Stimulated activated CD8-positive, alpha-beta memory T cell treated with anti-CD3 and anti-CD28 coated beads, Interleukin-15, amount 100 ng/mL, for 24 hours (primary cell): ENCODE measurements at regions not wholly inside any gene's neighbourhood (a gene's known extent, or its start where the extent isn't known, plus 50 kb on each side); places are given as distances from the start of the nearest gene placed in this dataset.
"Not testable (repeated sequence)": the region's sequence is repeated elsewhere in the genome, so short reads cannot be mapped to it uniquely, and the experiment has no call there.

Source experiments
- DNase-seq: peaks from one replicate; pipeline ENCODE4 v3.0.0-alpha.2; 2020; ENCODE audit warnings: low read depth

DNA sequence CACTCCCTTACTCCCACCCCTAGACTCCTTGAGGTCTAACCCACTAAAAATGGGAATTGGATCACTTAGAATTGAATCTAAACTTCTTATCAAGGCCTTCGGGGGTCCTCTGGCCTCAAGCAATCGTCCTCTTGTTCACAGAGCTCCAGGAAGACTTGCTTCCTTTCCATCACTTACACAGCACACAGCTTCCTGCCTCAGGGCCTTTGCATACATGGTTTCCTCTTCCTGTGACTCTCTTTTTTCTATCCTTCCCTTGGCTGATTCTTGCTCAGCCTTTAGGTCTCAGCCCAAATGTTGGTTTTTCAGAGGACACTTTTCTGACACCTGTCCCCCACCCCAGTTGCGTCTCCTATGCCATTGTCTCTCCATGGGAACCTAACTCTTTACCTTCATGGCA lies 50.0 kb upstream of the ALDH1B1 start:
- no peak for DNase-seq

DNA sequence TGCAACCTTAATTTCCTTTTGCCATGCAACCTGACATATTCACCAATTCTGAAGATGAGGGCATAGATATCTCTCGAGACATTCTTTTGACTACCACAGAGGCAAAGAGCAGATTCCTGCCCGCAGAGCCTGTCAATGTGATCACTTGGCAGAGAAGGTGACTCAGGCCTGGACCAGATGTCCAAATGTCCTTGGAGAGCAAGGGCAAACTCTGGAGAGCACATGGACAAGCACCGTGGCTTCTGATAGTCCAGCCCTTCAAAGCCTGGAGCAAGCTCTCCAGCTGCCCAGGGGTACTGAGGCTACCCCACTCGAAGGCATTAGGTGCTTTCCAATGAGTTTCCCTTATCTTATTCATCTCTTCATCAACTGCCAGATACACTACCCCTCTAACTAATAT lies 50.4 kb upstream of the ALDH1B1 start:
- DNase-seq: no peak

DNA sequence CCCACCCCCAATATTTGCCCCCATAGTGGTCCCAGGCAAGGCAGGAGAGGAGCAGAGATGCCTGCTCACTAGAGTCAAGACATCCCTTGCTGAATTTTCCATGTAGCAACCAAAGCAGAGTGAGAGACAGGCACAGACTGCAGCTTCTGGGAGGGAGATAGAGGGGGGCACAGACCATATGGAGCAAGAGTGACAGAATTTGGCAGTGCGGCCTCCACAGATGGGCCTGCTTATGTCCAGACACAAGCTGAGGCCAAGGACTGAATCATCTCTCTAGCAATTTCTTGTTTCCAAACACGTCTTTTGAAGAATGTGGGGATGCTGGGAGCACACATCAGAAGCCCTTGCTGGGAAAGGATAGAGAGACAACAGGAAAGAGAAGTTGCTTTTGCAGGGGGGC lies 53.0 kb upstream of the ALDH1B1 start:
- no peak for DNase-seq

DNA sequence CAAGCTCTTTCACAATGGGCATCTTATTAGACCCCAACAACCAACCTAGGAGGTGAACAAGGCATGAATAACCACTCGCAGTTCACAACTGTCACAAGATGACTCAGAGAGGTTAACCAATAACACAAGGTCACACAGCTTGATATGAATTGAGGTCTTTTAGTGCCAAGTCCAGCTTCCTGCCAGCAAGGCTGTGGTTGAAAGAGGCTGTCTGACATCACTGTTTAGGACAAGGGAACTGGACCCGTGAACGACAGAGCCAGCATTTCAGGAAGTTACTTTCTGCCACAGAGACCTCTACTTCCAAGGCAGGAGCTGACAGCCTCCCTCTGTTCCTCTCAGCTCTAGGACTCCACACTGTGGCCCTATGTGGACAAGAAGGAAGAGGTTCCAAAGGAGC lies 53.4 kb upstream of the ALDH1B1 start:
- no peak for DNase-seq

DNA sequence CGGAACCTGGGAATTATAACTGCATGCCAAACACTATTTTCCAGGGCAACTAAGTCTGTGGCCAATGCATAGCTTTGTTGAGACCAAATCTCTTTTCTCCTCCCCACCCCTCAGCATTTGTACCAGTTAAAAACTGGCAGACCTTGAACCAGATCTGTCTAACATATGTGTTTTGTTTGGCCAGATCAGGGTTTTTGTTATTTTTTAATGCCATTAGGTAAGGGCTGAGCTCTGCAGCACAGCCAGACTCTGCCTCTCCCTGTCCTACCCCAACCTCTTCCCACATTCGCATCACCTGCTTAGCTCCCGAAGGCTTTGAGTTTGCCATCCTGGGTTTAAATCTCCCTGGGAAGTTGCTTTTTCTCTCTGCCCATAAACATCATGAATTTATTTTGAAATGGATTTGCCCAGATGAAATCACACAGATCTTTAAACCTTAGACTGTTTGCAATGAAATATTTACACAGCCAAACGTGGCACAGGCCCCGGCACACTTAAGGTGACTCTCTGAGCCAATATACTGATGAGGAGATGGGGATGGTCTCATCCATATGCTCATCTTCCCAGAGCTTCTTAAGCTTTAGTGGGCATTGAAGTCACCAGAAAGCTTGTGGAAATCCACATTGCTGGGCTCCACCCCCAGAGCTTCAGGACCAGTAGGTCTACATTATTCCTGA lies 54.0 kb upstream of the ALDH1B1 start:
- DNase-seq: no peak

DNA sequence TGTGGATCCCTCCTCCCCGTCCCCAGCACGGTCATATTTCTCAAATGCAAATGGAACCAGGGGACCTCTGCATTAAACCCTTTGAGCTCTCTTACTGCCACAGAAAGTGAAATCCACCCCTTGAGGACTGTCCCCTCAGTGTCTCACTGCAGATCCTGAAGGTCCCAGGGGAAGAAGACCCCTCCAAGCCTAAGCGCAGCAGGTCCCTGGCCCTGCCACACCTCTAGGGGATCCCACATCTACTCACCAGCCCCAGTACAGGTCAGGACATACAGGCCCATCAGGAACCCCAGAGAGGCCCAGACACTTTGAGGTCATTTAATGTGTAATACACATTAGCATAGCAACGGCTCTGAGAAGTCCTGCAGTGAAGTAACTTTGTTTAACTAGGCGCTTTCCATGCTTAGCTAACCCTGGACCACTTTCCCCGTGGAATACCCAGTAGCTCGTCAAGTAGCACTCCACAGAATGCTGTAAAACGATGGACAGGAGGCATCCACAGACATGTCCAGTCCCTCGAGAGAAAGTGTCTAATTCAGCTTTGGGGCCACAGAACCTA lies 54.7 kb upstream of the ALDH1B1 start:
- DNase-seq: no peak

DNA sequence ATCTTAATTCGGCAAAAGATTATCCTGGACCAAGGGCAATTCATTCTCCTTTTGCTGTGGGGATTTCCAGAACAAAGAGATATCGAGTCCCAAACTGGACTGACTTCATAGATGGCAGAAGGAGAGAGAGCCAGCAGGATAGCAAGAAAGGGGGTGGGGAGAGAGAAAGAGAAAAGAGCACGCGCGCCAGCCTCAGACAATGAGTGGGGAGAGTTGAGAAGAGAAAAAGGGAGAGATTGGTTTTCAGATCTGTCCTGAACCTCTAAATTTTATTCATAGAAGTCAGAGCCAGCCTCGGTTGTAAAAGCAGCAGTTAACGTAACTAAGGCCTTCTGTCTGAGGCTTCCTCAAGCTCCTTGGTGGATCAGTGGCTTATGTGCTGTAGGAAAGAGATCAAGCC lies 55.3 kb upstream of the ALDH1B1 start:
- no peak for DNase-seq

DNA sequence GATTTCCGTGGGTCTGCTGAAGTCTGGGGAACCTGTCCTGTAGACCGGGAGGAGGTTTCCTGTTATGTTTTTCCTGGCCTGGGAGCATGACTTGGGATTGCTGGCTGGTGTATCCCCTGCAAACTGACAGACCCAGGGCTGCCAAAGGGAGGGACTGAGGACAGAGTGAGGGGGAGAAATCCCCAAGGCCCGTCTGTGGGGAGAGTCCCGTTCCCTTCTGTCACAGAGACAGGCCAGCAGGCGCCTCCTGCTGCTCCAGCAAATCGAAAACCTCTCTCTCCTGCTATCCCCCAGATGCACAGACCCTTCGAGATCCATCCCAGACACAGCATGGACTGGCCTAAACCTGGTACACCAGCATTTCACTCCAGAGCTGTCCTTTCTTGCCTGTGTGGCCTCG lies 56.2 kb upstream of the ALDH1B1 start:
- no peak for DNase-seq

DNA sequence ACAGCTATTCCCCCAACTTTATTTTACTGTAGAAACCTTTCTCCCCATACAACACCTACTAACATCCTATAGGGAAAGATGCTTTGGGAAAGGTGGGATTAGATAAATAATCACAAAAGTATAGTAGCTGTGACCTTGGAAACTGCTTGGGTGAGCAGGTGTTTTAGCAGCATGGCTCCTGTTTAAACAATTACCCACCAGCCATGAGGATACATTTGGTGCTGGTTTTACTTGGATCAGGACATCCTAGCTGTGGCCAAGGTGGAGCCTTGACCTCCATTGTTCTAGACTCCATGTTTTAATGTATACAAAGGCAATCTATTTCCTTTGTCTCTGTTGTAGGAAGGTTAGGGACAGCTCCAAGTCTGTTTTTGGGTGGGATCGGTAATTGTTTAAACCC lies 56.8 kb upstream of the ALDH1B1 start:
- DNase-seq: no peak

DNA sequence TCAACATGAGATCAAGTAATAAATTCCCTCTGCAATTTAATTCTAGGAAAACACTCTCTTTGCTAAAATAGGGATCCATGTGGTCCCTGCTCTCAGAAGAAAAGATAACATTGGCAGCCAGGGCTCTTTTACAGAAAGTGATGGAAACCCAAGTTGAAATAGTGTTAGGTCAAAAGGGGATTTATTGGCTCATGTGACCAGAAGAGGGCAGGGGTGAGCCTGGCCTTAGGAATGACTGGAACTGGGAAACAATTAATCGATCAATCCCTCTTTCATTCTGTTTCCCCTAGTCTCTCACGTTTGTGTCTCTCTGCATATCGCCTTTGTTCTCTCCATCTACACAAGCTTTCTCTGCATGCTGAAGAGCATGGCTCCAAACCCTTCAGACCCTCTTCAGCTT lies 58.3 kb upstream of the ALDH1B1 start:
- no peak for DNase-seq

DNA sequence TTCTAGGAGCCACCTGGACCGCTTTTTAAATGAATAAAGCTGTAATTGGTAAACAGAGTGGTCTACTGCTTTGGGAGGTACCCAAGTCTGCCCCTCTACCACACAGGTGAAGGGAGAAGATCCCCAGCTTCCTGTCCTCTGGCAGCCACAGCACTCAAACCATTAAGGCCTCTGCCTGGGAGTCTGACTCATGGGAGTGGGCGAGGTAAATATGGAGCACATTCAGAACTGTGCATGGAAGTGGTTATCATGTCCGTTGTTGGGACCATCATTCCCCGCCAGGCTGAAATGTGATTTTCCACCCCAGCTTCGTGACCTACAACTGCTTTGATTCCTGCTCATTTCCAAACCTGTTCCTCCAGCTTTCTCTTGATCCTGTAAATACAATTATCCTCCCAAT lies 59.5 kb upstream of the ALDH1B1 start:
- DNase-seq: no peak

DNA sequence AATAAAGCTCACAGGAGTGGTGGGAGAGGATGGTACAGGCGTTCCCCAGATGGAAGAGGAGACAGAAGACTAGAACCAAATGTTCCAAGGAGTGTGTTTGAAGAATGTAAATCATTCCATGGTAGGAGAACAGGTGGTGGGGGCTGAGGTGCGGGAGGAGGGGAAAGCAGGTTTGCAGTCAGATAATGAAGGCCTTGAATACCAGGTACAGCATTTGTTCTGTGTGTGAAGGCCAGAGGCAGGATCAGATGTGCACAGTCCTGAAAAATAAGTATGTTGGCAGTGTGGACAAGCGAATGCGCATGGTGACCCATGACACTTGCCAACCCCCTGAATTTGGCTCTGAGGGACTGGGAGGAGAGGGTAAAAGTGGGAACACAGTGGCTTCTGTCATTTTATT lies 59.9 kb upstream of the ALDH1B1 start:
- DNase-seq: no peak

DNA sequence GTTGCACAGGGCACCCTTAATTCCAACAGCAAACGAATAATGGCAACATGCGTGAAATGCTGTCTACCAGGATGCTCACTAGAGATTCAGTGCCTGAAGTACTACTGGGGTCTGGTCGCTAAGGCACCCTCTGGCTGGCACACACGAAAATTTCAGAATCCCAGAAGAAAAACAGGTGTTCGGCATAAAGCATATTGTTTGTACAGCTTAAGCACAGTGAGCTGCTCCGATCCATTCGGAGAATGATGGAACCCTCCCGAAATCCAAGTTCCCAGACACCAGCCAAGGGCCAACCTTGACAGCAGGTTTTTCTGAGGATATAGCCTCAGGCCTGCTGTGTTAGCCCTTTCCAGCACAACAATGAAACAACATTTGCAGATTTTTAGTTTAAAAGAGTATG lies 61.4 kb upstream of the ALDH1B1 start:
- no peak for DNase-seq

DNA sequence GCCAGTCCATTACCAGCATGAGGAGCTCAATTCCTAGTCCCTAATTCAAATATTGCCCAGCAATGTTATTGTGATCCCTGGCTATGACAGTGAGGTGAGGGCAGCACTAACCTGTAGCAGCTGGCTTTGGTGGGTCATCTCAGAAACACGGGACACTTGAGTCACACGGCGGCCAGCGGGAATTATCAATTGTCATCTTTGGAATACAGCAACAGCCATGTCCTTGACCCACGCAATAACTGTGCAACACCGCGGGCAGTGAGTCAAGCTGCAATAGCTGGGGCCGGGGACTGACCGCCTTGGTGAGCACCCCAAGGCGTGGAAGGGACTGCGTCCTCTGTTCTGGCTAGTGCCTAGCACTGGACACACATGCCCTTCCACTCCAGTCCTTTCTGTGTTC lies 62.5 kb upstream of the ALDH1B1 start:
- no peak for DNase-seq

DNA sequence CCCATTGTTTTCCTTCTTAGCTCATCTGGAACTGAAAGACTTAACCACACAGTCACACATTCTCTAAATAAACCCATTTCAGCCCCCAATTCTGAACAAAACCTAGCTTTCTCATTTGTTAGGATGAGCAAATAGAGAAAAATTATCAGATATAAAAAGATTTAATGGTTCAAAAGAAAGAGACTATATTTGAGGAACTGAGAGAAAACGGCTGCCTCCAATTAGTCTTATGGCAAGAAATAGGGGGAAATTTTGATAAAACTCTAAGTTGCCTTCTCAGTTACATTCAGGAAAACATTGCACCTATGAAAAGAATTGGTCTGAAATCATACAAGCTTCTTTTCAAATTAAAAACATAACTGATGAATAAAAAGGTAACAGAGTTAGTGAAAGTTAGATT lies 63.7 kb upstream of the ALDH1B1 start:
- DNase-seq: no peak

DNA sequence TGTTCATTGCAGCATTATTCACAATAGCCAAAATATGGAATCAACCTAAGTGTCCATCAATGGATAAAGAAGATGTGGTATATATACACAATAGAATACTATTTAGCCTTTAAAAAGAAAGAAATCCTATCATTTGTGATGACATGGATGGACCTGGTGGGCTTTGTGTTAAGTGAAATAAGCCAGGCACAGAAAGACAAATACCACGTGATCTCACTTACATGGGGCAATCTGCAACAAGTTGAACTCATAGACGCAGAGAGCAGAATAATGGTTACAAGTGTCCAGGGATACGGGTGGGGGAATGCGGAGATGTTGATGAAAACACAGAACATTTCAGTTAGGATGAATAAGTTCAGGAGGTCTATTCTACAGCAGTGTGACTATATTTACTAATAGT lies 66.4 kb upstream of the ALDH1B1 start:
- DNase-seq: no peak

DNA sequence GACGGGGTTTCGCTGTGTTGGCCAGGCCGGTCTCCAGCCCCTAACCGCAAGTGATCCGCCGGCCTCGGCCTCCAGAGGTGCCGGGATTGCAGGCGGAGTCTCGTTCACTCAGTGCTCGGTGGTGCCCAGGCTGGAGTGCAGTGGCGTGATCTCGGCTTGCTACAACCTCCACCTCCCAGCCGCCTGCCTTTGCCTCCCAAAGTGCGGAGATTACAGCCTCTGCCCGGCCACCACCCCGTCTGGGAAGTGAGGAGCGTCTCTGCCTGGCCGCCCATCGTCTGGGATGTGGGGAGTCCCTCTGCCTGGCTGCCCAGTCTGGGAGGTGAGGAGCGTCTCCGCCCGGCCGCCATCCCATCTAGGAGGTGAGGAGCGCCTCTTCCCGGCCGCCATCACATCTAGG lies 68.3 kb upstream of the ALDH1B1 start:
- DNase-seq: not testable (repeated sequence)

DNA sequence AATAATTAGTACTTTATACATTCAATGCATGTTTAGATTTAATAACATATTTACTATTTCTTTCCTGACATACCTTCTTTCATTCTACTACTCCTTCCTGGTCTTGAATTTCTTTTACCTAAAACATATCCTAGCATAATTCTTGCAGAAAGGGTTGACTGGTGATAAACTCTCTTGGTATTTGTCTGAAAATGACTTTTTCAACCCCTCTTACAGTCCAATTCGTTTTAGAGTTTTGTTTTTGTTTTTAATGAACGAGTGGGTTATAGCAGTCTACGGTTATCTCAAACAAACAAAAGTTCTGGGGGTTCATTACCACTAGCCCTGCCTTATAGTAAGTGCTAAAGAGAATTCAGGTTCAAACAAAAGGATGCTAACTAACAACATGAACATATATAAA lies 69.6 kb upstream of the ALDH1B1 start:
- DNase-seq: no peak

DNA sequence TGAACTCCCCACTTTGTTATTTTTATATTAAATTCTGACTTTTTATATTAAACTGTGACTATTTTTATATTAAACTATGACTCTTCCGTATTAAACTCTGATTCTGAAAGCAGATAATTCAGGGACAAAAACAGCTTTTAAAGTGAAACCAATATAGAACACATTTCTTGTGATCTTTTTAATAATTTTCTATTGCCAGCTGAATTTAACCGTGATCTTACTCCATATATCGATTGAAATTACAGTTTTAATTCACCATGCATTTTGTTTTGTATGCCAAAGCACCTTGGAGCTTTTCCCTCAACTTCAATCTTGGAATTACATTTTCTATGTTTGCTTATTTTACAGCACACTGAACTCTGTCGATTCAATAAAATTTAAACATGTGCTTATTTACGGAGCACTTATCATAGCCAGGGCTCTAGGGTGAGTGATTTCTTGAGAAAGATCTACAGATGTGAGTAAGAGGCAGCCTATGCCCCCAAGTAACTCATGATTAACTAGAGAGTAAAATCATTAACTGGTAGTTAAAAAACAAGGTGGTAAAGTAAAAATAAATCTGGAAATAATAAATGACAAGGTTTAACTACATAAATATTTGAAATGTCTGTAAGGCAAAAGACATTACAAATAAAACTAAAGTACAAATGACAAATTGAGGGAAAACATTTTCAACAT lies 72.9 kb upstream of the ALDH1B1 start:
- DNase-seq: no peak

DNA sequence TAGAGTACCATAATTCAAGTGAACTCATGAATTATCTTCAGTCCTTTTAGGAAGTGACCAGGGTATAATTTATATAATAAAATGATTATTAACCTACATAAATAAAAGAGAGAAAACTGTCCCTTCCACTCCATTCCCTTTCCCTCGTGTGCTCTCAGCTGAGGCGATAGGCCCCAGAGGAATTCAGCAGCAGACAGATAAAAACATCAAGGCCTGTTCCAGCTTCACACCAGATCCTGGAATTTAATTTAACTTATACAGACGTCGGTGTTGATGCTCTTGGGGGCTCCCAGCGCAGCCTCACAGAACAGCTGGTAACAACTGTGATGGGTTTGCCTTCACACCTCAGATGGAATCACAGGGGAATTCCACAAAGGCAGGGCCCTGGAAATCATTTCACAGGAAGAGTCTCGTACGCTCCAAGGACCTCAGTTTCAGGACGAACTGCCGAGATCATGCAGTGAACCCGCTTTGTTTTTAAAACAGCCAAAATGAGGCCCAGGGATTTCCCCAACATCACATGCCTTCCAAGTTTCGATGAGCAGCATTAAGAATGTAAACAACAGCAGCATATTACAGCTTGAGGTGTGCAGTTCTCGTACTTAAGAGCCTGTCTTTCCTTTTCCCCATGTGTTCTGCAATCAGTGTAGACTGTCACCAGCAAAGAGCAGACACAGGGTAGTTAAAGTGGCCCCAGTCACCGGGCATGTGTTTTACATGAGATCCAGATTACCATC lies 73.6 kb upstream of the ALDH1B1 start:
- no peak for DNase-seq

DNA sequence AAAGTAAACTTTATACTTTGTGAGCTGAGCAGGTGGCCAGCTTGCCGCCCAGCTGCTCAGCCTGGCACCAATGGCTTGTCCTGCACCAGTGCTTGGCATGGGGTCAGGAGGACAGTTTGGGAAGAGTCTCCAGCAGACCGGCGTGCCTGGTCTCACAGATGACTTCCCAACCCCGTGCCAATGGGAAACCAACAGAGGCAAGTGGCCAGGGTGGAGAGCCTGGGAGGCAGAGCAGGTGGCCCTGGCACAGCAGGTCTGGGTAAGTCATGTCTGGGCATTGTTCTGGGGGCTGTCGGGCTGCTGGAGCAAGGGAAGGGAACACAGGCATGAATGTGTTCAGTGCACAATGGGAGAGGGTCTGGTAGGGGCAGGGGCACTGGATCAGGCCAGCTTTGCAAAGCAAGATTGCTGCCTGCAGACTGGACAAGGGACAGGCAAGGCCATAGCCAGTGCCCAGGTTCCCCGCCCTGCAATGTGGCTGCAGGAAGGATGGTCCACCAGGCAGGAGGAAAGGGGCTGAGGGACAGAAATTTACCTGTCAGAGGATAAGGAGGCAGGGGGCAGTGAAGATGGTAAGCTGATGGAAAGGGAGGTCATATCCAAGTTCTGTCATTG lies 76.2 kb upstream of the ALDH1B1 start:
- DNase-seq: no peak

DNA sequence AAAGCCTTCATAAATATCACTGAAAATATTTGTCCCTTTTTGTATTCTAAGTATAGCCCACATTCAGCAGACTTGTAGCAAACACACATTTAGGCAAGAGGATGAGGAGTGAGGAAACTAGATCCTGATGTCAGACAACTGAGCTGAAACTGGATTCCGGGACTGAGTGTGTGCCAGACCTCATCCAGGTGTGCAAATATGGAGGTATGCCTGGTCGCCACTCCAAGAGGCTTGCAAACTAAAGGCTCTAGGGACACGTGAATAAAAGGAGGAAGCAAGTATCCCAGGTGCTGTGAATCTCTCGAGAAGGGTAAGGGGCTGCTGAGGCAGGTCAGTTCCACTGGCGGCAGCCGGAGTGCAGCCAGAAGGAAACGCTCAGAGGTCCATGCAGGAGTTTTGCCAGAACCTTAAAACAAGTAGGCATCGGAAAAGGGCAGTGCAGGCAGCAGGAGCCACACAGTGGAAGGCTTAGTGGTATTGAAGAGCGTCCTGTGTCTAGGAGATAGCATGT lies 77.4 kb upstream of the ALDH1B1 start:
- no peak for DNase-seq

DNA sequence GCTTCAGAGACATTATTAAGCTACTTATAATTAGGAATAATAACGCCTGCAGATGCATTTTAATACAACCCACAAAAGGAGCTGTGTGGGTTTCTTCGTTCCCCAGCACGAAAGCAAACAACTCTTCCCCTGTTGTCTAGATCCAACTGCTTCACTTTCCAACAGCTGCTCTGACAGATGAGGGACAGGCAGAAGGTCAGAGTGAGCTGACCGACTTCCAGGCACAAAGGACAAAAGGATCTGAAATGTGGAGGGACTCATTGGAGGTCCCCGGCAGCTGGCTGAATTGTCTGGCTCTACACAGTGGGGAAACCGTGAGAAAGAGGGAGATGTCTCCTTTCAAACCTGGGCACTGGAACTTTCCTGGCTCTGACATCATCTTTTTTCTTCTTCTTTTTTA lies 79.1 kb upstream of the ALDH1B1 start:
- no peak for DNase-seq
